H9 (cell line): ENCODE measurements at regions not wholly inside any gene's neighbourhood (a gene's known extent, or its start where the extent isn't known, plus 50 kb on each side); places are given as distances from the start of the nearest gene placed in this dataset.

Experiments used
- DNase-seq: peaks from one replicate; pipeline ENCODE4 v3.0.0-alpha.2; 2017
- H2AFZ ChIP-seq: one replicate; pipeline ENCODE4 v1.6.1; 2013; ENCODE audit warnings: mild to moderate bottlenecking, low read length, control low read depth, moderate library complexity
- H2AK5ac ChIP-seq: 2 replicates; pipeline ENCODE4 v1.6.1; 2013; ENCODE audit warnings: low read length, control low read depth, mixed read lengths; ENCODE audit not compliant: insufficient read length
- H2BK120ac ChIP-seq: one replicate; pipeline ENCODE4 v1.6.1; 2013; ENCODE audit warnings: low read depth, mild to moderate bottlenecking, low read length, control low read depth, inconsistent platforms; ENCODE audit not compliant: poor library complexity, severe bottlenecking
- H2BK12ac ChIP-seq: 2 replicates; pipeline ENCODE4 v1.6.1; 2013; ENCODE audit warnings: low read length, control low read depth, mixed read lengths, low read depth; ENCODE audit not compliant: insufficient read length
- H2BK15ac ChIP-seq: 2 replicates; pipeline ENCODE4 v1.6.1; 2013; ENCODE audit warnings: low read depth, low read length, control low read depth
- H2BK20ac ChIP-seq: one replicate; pipeline ENCODE4 v1.6.1; 2013; ENCODE audit warnings: low read depth, mild to moderate bottlenecking, low read length, control low read depth, inconsistent platforms; ENCODE audit not compliant: poor library complexity, severe bottlenecking
- H2BK5ac ChIP-seq: 2 replicates; pipeline ENCODE4 v1.6.1; 2013; ENCODE audit warnings: low read length, control low read depth, mixed read lengths; ENCODE audit not compliant: insufficient read length
- H3K14ac ChIP-seq: 2 replicates; pipeline ENCODE4 v1.6.1; 2013; ENCODE audit warnings: low read length, control low read depth; ENCODE audit not compliant: insufficient read depth
- H3K18ac ChIP-seq: 2 replicates; pipeline ENCODE4 v1.6.1; 2013; ENCODE audit warnings: low read depth, mild to moderate bottlenecking, mixed read lengths, low read length, control low read depth; ENCODE audit not compliant: insufficient read length
- H3K23ac ChIP-seq: 2 replicates; pipeline ENCODE4 v1.6.1; 2013; ENCODE audit warnings: low read length, control low read depth, mixed read lengths, low read depth; ENCODE audit not compliant: insufficient read length
- H3K23me2 ChIP-seq: 2 replicates; pipeline ENCODE4 v1.6.1; 2013; ENCODE audit warnings: low read depth, mild to moderate bottlenecking, mixed read lengths, low read length, control low read depth; ENCODE audit not compliant: insufficient read length, poor library complexity, severe bottlenecking
- H3K27ac ChIP-seq: 2 replicates; pipeline ENCODE4 v1.5.1; 2013; ENCODE audit warnings: low read length, control low read depth, mixed read lengths, low read depth; ENCODE audit not compliant: insufficient read length
- H3K27me3 ChIP-seq: 2 replicates; pipeline ENCODE4 v1.6.1; 2013; ENCODE audit warnings: low read length, control low read depth, inconsistent platforms; ENCODE audit not compliant: insufficient read depth
- H3K4ac ChIP-seq: 2 replicates; pipeline ENCODE4 v1.6.1; 2013; ENCODE audit warnings: low read depth, mild to moderate bottlenecking, control low read depth, inconsistent platforms, low read length, moderate library complexity
- H3K4me1 ChIP-seq: 2 replicates; pipeline ENCODE4 v1.6.1; 2013; ENCODE audit warnings: low read length, control low read depth, inconsistent platforms; ENCODE audit not compliant: insufficient read depth
- H3K4me2 ChIP-seq: 2 replicates; pipeline ENCODE4 v1.6.1; 2013; ENCODE audit warnings: low read length, control low read depth, mixed read lengths; ENCODE audit not compliant: insufficient read length, insufficient read depth
- H3K56ac ChIP-seq: 2 replicates; pipeline ENCODE4 v1.6.1; 2013; ENCODE audit warnings: low read depth, mild to moderate bottlenecking, mixed read lengths, low read length, control low read depth; ENCODE audit not compliant: insufficient read length
- H3K79me1 ChIP-seq: 2 replicates; pipeline ENCODE4 v1.6.1; 2013; ENCODE audit warnings: low read depth, mild to moderate bottlenecking, moderate library complexity, low read length, control low read depth, inconsistent platforms; ENCODE audit not compliant: insufficient read depth, poor library complexity, severe bottlenecking
- H3K79me2 ChIP-seq: 2 replicates; pipeline ENCODE4 v1.6.1; 2013; ENCODE audit warnings: low read length, control low read depth, inconsistent platforms; ENCODE audit not compliant: insufficient read depth
- H3K9ac ChIP-seq: 2 replicates; pipeline ENCODE4 v1.6.1; 2013; ENCODE audit warnings: low read length, control low read depth, mixed read lengths; ENCODE audit not compliant: insufficient read length; ENCODE audit errors: extremely low read depth
- H3K9me3 ChIP-seq: one replicate; pipeline ENCODE4 v1.6.1; 2013; ENCODE audit warnings: low read depth, low read length, inconsistent platforms; ENCODE audit not compliant: control insufficient read depth
- H3T11ph ChIP-seq: one replicate; pipeline ENCODE4 v1.6.1; 2013; ENCODE audit warnings: mild to moderate bottlenecking, low read length, control low read depth, inconsistent platforms
- H4K20me1 ChIP-seq: one replicate; pipeline ENCODE4 v1.6.1; 2013; ENCODE audit not compliant: control insufficient read depth, insufficient read length, insufficient read depth
- H4K5ac ChIP-seq: 2 replicates; pipeline ENCODE4 v1.6.1; 2013; ENCODE audit warnings: low read depth, mild to moderate bottlenecking, mixed read lengths, low read length, control low read depth; ENCODE audit not compliant: insufficient read length
- H4K8ac ChIP-seq: replicated peaks from 2 replicates; pipeline ENCODE4 v1.6.1; 2013; ENCODE audit warnings: low read length, control low read depth, mixed read lengths, low read depth; ENCODE audit not compliant: insufficient read length
- H4K91ac ChIP-seq: 2 replicates; pipeline ENCODE4 v1.6.1; 2013; ENCODE audit warnings: low read depth, mild to moderate bottlenecking, moderate library complexity, mixed read lengths, low read length, control low read depth; ENCODE audit not compliant: insufficient read length
- H3K27ac Mint-ChIP-seq, 3 experiments: 2 replicates in 2 of 3; 3 replicates in 1 of 3; pipeline ENCODE4 v1.8.0; 2020 to 2021; ENCODE audit warnings: mixed read lengths in 3 of 3, mild to moderate bottlenecking in 1 of 3, moderate library complexity in 1 of 3
- H3K27me3 Mint-ChIP-seq: 2 replicates; pipeline ENCODE4 v1.8.0; 2021; ENCODE audit warnings: low read depth, mild to moderate bottlenecking, moderate library complexity, mixed read lengths
- H3K36me3 Mint-ChIP-seq, 3 experiments: 2 replicates in 2 of 3; 3 replicates in 1 of 3; pipeline ENCODE4 v1.8.0; 2020 to 2021; ENCODE audit warnings: low read depth in 3 of 3, mixed read lengths in 3 of 3; ENCODE audit not compliant: insufficient read depth in 1 of 3
- H3K4me1 Mint-ChIP-seq, 2 experiments: 2 replicates each; pipeline ENCODE4 v1.8.0; 2020; ENCODE audit warnings: mixed read lengths in 2 of 2
- H3K4me3 Mint-ChIP-seq, 2 experiments: 2 replicates in 1 of 2; 3 replicates in 1 of 2; pipeline ENCODE4 v1.8.0; 2020 to 2021; ENCODE audit warnings: mild to moderate bottlenecking in 2 of 2, mixed read lengths in 2 of 2, moderate library complexity in 1 of 2
- H3K9me3 Mint-ChIP-seq, 2 experiments: 2 replicates in 1 of 2; 3 replicates in 1 of 2; pipeline ENCODE4 v1.8.0; 2020; ENCODE audit warnings: mild to moderate bottlenecking in 2 of 2, mixed read lengths in 2 of 2, moderate library complexity in 1 of 2
- CTCF ChIP-seq: fragments of 200-600 bp; sonication (generic); conservative IDR thresholded peaks from 3 replicates; pipeline ENCODE4 v1.8.0; 2021; ENCODE audit warnings: antibody characterized with exemption, mild to moderate bottlenecking
- WGBS: extraction: QIAGEN DNeasy Blood & Tissue Kit; methylation state at CpG from one replicate; pipeline ENCODE4 v1.1.7; 2013; ENCODE audit warnings: missing lambda C conversion rate, low lambda C conversion rate, mixed read lengths; ENCODE audit not compliant: insufficient read length; ENCODE audit errors: extremely low coverage; 5-methylcytosine and 5-hydroxymethylcytosine counted together

DNA sequence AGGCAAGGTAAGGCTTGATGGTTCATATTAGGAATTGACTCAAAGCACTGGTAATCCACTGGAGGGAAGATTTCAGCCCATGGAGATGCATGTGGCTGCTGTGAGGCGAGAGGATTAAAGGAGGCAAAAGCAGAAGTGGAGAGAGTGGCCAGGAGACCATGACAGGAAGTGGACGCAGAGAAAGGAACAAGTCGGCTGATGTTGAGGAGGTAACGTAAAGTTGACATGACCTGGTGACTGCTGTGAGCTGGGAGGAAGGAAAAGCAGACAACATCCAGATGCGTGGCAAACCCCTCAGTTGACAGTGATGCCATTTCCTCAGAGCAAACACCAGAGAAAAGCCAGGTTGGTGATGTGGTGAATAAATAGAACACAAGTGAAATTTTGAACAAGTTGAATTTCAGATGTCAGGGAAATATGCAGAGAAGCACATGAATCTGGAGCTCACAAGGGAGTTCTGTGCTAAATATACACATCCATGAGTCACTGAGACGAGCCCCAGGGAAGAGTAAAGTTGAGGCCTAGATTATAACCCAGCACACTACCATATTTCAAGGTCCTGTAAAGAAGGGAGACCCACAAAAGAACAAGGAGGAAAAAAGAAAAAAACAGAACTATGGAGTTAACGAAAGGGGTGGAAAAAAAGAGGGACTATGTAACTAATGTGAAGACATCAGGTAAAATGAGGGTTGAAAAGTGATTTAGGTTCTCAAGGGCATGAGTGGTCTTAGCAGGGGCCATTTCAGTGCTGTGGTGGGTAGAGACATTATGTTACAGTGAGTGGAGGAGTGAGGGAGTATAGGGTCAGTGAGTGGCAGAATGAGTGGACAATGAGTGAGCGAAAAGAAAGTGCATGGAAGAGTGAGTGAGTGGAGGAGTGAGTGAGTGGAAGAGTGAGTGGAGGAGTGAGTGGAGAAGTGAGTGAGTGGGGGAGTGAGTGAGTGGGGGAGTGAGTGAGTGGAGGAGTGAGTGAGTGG is 61.6 kb upstream of the GZMB start:
- WGBS, result no CpG with 5 or more reads among the region's 8 CpGs
- Histone ChIP-seq H2AK5ac (no peak overlapping the region), H2BK12ac (no peak overlapping the region), H3K23ac (no peak overlapping the region), H4K8ac (no peak overlapping the region), H4K20me1 (no peaks in the 10 kb centered on the region), H4K5ac (no peak overlapping the region), H3K27me3 (no peaks in the 10 kb centered on the region), H3K4me2 (no peak overlapping the region), H2BK5ac (no peak overlapping the region), H3K9me3 (no peaks in the 10 kb centered on the region), H3K4ac (no peak overlapping the region), H3K79me2 (no peaks in the 10 kb centered on the region), H3K27ac (no peak overlapping the region), H3K9ac (no peak overlapping the region), H3T11ph (no peak overlapping the region), H3K4me1 (peaks cover 2% of the 10 kb centered on the region; the same call in 1 of the 2 replicates), H3K18ac (no peak overlapping the region), H2BK20ac (no peak overlapping the region), H2BK120ac (no peak overlapping the region), H3K23me2 (no peaks in the 10 kb centered on the region), H3K56ac (no peak overlapping the region), H3K14ac (no peak overlapping the region), H2BK15ac (no peak overlapping the region), H2AFZ (no peak overlapping the region), H3K79me1 (no peaks in the 10 kb centered on the region), H4K91ac (no peak overlapping the region)
- Mint-ChIP-seq H3K4me1 (peaks cover 2 to 4% of the 10 kb centered on the region in 2 experiments; a peak in 2 of 4 replicates), H3K27ac (no peak overlapping the region), H3K9me3 (no peaks in the 10 kb centered on the region), H3K27me3 (no peaks in the 10 kb centered on the region), H3K4me3 (no peak overlapping the region), H3K36me3 (no peaks in the 10 kb centered on the region)
- no peak for DNase-seq
- TF ChIP-seq CTCF, result no peak
